Stimulated activated CD8-positive, alpha-beta memory T cell treated with anti-CD3 and anti-CD28 coated beads, Interleukin-2, amount 100 ng/mL, for 1 hour (primary cell): ENCODE measurements at regions not wholly inside any gene's neighbourhood (a gene's known extent, or its start where the extent isn't known, plus 50 kb on each side); places are given as distances from the start of the nearest gene placed in this dataset.

Source experiments
- DNase-seq, 2 donors: peaks; one replicate each; pipeline ENCODE4 v3.0.0-alpha.2; 2020; ENCODE audit warnings: low read depth in 2 of 2

- no peak for DNase-seq
Observed at GRCh38 chrY:15162211-15162610, 637.9 kb downstream of the NLGN4Y start.

- no peak for DNase-seq
Observed at GRCh38 chrY:15179890-15180289, 655.6 kb downstream of the NLGN4Y start.

- no peak for DNase-seq
Observed at GRCh38 chrY:15229056-15229455, 704.7 kb downstream of the NLGN4Y start.

DNA sequence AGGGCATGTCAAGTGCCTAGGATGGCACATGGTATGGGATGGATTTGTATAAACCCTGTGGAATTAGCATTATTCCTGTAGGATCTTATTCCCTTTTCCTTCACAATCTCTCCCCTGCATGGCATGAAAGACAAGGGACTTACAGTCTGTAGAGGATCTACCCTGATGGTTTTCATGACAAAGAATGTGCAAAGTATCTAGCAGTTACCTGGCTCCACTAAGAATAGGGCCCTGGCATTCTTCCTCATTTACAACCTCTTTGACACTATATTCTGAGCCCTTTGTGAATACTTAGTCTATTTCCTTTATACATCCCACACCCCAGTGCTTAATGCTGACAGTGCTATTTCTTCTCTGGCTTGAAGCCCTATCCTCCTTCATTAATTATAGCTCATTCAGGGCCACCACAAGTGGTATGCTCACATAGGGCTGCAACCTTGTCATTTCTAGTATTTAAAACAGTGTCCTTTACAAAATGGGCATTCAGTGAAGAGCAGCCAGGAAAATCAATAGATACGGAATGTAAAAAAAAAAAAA, 715.3 kb downstream of the NLGN4Y start:
- no peak for DNase-seq

GRCh38 chrY:15259286-15259685, 735.0 kb downstream of the NLGN4Y start:
- no peak for DNase-seq

GRCh38 chrY:15286572-15286971, 762.2 kb downstream of the NLGN4Y start:
- no peak for DNase-seq

DNA sequence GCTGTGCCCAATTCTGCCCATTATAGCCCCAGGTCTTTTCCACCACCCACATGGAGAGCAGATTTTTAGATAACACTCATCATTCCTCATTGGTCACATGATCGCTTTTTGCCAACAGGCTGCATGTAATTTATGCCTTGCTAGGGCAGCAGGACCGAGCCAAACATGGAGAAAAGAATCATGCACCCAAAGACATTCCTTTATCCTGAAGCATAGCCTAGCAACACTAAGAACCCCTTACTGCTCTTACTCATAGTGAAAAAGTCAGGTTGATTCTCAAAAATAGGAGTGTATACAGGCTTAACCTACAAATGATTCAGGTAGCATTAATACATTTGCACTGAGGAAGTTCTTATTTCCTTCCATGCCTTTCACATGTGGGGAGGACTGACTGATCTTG, 765.5 kb downstream of the NLGN4Y start:
- no peak for DNase-seq

DNA sequence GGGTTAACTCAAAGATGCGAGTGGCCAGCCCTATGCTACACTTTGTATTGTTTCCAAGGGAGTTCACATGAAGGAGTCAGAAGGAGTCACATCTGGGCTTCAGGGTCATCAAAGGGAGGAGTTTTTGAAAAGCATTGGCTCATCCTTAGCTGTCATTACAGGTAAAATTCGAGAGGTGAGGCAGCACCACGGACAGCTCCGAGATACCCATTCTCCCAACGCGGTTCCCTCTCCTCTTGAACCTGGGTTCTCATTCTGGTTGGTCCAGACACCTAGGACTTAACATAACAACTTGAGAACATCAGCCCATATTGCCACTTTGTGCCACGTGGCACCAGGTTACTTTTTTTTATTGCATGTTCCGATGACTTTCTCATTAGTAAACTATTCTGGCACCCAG, 768.6 kb downstream of the NLGN4Y start:
- no peak for DNase-seq

DNA sequence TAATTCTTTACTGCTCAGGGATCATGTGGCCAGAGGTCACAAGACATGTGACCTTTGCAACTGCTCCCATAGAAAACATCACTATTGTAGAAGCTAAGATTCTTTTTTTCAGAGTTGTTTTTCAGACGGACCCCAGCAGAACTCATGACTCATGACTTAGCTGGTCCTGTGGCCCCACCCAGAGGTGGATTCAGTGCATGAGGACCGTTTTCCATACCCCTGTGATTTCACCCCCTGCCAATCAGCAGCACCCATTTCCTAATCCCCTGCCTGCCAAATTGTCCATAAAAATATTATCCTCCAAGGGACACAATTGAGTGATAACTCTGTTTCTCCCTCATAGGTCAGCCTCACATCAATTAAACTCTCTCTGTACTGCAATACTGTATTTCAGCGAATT, 777.5 kb downstream of the NLGN4Y start:
- DNase-seq: no peak

- DNase-seq: no peak
Observed at GRCh38 chrY:15312166-15312565, 787.8 kb downstream of the NLGN4Y start.

DNA sequence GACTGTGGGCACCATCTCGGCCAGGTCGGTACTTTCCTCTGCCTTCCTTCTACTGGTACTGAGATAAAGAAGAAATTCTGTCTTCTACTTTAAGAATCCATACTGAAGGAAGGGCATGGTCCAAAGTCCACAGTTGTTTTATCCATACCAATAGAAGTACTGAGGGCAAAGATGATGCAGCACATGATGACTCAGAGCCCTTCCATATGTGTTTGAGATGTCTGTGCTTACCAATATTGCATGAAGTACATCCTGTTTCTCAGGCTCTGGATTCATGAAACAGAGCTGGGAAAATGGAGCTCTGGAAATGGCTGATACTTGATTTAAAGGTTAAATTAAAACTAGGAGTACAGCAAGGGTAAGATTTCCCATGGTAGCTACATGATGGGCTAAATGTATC, 799.9 kb downstream of the NLGN4Y start:
- DNase-seq: no peak

GRCh38 chrY:15325201-15325600, 800.9 kb downstream of the NLGN4Y start:
- no peak for DNase-seq

DNA sequence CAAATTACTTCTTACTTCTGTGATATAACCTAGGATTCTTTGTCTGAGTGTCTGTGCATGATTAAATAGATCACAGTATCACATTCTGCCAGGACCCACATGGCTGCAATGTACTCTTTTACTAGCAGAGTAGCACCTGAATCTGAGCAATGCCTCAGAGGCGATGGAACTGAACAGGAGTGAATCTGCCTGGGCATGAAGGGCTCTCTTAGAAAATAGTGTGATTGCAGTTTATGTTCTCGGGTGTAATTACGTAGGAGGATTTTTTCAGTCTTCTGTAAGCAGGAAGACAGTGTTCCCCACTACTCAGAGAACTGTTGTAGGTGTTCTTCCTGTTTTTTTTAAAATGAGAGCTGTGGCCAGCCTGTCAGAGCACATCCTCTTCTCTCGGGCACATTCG, 802.3 kb downstream of the NLGN4Y start:
- no peak for DNase-seq

- DNase-seq: no peak
Observed at GRCh38 chrY:15328848-15329247, 804.5 kb downstream of the NLGN4Y start.

- DNase-seq: no peak
Observed at GRCh38 chrY:15343522-15343921, 819.2 kb downstream of the NLGN4Y start.

DNA sequence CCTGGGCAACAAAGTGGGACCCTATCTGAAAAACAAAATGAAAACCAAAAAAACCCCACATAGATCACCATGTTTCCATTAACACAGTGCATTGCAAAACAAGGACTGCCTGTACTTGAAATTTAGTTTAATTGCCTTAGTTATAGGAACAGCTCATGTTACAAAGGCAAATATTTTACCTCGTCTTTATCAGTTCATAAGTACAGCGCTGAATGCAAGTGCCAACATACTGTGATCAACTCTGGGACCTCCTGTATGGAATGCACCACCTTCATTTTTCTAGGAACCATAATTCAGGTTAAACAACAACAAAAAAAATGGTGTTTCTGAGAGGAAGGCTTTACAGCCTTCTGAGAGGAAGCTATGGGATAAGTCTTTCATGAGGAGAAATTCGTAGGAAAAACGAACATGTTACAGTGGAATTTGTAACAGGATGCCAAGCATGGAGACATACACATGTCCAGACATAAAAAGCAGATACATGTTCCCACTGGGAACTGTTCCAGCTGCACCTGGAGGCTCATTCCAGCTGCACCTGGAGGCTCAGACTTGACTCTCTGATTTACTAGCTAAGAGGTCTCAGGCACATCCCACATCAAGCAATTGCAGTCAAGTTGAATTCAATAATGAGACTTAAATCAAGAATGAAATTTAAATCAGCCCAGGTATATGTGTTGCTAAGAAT, 821.3 kb downstream of the NLGN4Y start:
- no peak for DNase-seq

DNA sequence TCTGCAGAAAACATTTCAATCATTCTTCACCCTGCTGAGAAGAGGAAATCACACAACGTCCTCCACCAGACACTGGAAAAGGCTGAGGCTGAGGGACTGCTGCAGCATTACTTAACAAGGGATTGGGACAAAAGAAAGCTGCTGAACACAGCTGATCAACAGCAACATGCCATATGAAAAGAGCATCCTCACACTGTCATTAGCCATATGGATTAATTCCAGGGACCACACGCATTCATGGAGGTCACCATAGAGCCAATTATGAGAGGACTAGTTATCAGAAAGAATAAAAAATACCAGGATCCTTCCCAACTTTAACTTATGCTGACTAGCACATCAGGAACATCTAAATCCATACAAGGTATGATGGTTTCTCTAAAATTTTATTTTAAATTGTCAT, 825.0 kb downstream of the NLGN4Y start:
- DNase-seq: no peak

- DNase-seq: no peak
Observed at GRCh38 chrY:15355321-15355720, 831.0 kb downstream of the NLGN4Y start.

DNA sequence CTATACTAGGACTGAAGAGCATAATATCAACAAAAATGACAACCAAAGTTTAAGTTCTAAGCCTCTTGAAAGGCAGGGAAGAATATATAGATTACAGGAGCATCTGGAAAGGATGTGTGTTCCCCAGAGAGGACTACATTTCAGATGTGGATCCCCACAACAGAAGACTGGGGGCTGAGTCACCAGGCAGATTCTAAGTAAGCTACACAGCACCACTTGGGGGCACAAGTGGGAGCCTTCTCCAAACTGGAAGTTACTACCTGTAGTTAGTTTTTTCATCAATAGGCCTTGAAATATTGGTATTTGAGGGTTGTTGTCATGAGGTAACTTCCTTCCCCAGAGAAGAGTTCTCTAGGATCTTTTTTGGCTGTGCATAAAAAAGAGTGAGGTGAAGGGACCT, 836.1 kb downstream of the NLGN4Y start:
- DNase-seq: no peak

GRCh38 chrY:15364996-15365395, 840.7 kb downstream of the NLGN4Y start:
- DNase-seq: no peak

GRCh38 chrY:15368786-15369185, 844.5 kb downstream of the NLGN4Y start:
- DNase-seq: no peak

DNA sequence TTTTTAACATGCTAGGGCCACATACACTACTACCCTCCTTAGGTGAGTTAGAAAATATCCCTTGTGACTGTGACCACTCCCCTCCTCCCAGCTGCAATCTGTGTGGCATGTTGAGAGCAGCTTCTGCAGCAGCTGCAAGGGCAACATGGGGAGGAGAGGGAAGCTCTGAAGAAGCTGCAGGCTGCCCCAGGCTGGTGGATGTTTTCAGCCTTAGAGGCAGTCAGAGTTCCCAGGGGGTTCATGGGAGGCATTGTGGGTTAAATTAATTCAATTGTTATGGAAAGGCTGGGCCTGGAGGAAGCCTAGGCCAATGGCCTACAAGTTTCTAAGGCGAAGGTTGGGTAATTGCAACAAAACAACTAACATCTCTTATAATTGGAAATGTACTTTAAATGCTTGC, 860.8 kb downstream of the NLGN4Y start:
- no peak for DNase-seq

- DNase-seq: no peak
Observed at GRCh38 chrY:15397556-15398280, 873.4 kb downstream of the NLGN4Y start.
